Upper lobe of right lung (tissue), 1 donor: ENCODE measurements at regions not wholly inside any gene's neighbourhood (a gene's known extent, or its start where the extent isn't known, plus 50 kb on each side); places are given as distances from the start of the nearest gene placed in this dataset.

Experiments used
- ATAC-seq: fragments of 200-7000 bp; cut with Tn5 transposase; one replicate; pipeline ENCODE4 v1.9.1; 2020; ENCODE audit warnings: mild to moderate bottlenecking, moderate library complexity
- DNase-seq: peaks from one replicate; pipeline ENCODE4 v3.0.0-alpha.2; 2020
- H3K27ac ChIP-seq: fragments of 200-600 bp; one replicate; pipeline ENCODE4 v1.8.0; 2022
- H3K27me3 ChIP-seq: fragments of 200-600 bp; one replicate; pipeline ENCODE4 v1.8.0; 2022; ENCODE audit warnings: mild to moderate bottlenecking
- H3K36me3 ChIP-seq: fragments of 200-600 bp; one replicate; pipeline ENCODE4 v1.8.0; 2022
- H3K4me1 ChIP-seq: fragments of 200-600 bp; one replicate; pipeline ENCODE4 v1.8.0; 2022
- H3K4me3 ChIP-seq: fragments of 200-600 bp; one replicate; pipeline ENCODE4 v1.8.0; 2022; ENCODE audit warnings: mild to moderate bottlenecking
- H3K9me3 ChIP-seq: fragments of 200-600 bp; one replicate; pipeline ENCODE4 v1.8.0; 2022
- intact Hi-C: fragments of 100-400 bp; cut with DNase I; formaldehyde crosslinking; loops from one replicate; pipeline ENCODE4 v1.11.0; 2022
- TF ChIP-seq, protein P1 (sequence below): fragments of 200-600 bp; IDR thresholded peaks from one replicate; pipeline ENCODE4 v1.8.0; 2022; ENCODE audit warnings: antibody characterized with exemption
- donor health status: DM: no; HTN: yes; CAD: no; lungs with severe emphysema.

- Histone ChIP-seq H3K4me1 (no peaks in the 10 kb centered on the region), H3K27ac (no peak overlapping the region), H3K36me3 (no peaks in the 10 kb centered on the region), H3K27me3 (no peaks in the 10 kb centered on the region), H3K9me3 (no peaks in the 10 kb centered on the region), H3K4me3 (no peak overlapping the region)
- intact Hi-C loops = no loop called here
- no peak for ATAC-seq
- DNase-seq = no peak
- TF ChIP-seq, protein P1, sequence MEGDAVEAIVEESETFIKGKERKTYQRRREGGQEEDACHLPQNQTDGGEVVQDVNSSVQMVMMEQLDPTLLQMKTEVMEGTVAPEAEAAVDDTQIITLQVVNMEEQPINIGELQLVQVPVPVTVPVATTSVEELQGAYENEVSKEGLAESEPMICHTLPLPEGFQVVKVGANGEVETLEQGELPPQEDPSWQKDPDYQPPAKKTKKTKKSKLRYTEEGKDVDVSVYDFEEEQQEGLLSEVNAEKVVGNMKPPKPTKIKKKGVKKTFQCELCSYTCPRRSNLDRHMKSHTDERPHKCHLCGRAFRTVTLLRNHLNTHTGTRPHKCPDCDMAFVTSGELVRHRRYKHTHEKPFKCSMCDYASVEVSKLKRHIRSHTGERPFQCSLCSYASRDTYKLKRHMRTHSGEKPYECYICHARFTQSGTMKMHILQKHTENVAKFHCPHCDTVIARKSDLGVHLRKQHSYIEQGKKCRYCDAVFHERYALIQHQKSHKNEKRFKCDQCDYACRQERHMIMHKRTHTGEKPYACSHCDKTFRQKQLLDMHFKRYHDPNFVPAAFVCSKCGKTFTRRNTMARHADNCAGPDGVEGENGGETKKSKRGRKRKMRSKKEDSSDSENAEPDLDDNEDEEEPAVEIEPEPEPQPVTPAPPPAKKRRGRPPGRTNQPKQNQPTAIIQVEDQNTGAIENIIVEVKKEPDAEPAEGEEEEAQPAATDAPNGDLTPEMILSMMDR = no peak
Observed at GRCh38 chr18:42658171-42658570, 457.3 kb downstream of the RIT2 start.

DNA sequence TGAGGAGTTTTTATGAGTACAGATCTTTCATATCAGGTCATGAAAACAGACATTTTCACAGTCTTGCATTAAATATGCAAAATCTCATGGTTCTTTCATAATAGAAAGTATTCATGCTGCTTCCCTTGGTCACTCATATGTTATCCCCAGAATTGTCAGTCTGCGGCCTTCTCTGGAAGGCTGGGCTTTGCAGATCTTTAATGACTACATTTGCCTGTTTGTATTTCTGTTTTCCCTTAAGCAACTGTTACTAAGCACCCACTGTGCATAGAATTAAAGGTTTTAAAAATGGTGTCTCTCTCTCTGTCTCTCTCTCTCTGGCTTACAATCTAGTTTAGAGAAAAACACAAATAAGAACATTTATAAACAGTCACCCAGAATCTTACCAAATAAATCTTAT is 456.3 kb downstream of the RIT2 start:
- intact Hi-C loops = no loop called here
- no peak overlapping the region for H3K4me3 ChIP-seq
- H3K36me3 ChIP-seq = no peaks in the 10 kb centered on the region
- TF ChIP-seq, protein P1 = no peak
- H3K9me3 ChIP-seq = peaks cover under 1% of the 10 kb centered on the region
- ATAC-seq (no peak), DNase-seq (no peak)
- H3K27ac ChIP-seq = no peak overlapping the region
- no peaks in the 10 kb centered on the region for H3K4me1 ChIP-seq
- H3K27me3 ChIP-seq = no peaks in the 10 kb centered on the region

- TF ChIP-seq, protein P1 = no peak
- DNase-seq = no peak
- intact Hi-C loops = no loop called here
- no peak for ATAC-seq
- H3K36me3 ChIP-seq = no peaks in the 10 kb centered on the region
- H3K27me3 ChIP-seq = no peaks in the 10 kb centered on the region
- no peaks in the 10 kb centered on the region for H3K9me3 ChIP-seq
- no peaks in the 10 kb centered on the region for H3K4me1 ChIP-seq
- no peak overlapping the region for H3K27ac ChIP-seq
- no peak overlapping the region for H3K4me3 ChIP-seq
Observed at GRCh38 chr18:42670860-42671259, 444.6 kb downstream of the RIT2 start.

- H3K36me3 ChIP-seq = no peaks in the 10 kb centered on the region
- no peaks in the 10 kb centered on the region for H3K9me3 ChIP-seq
- no peak overlapping the region for H3K27ac ChIP-seq
- no peak for DNase-seq
- TF ChIP-seq, protein P1 = no peak
- no peaks in the 10 kb centered on the region for H3K4me1 ChIP-seq
- H3K27me3 ChIP-seq = no peaks in the 10 kb centered on the region
- no peak overlapping the region for H3K4me3 ChIP-seq
- intact Hi-C loops = no loop called here
- no peak for ATAC-seq
Observed at GRCh38 chr18:42675810-42676209, 439.7 kb downstream of the RIT2 start.

GRCh38 chr18:42683094-42683493 is 432.4 kb downstream of the RIT2 start:
- DNase-seq = no peak
- no peaks in the 10 kb centered on the region for H3K4me1 ChIP-seq
- intact Hi-C loops = no loop called here
- no peak overlapping the region for H3K27ac ChIP-seq
- H3K27me3 ChIP-seq = no peaks in the 10 kb centered on the region
- TF ChIP-seq, protein P1 = no peak
- no peak overlapping the region for H3K4me3 ChIP-seq
- no peaks in the 10 kb centered on the region for H3K36me3 ChIP-seq
- no peak for ATAC-seq
- no peaks in the 10 kb centered on the region for H3K9me3 ChIP-seq

- no peak overlapping the region for H3K4me3 ChIP-seq
- H3K9me3 ChIP-seq = no peaks in the 10 kb centered on the region
- ATAC-seq = no peak
- DNase-seq = no peak
- no peaks in the 10 kb centered on the region for H3K4me1 ChIP-seq
- H3K27me3 ChIP-seq = no peaks in the 10 kb centered on the region
- no peak overlapping the region for H3K27ac ChIP-seq
- H3K36me3 ChIP-seq = no peaks in the 10 kb centered on the region
- TF ChIP-seq, protein P1 = no peak
- intact Hi-C loops = no loop called here
Observed at GRCh38 chr18:42689310-42689709, 426.2 kb downstream of the RIT2 start.
